Neuronal stem cell (in vitro differentiated cells): ENCODE measurements at regions not wholly inside any gene's neighbourhood (a gene's known extent, or its start where the extent isn't known, plus 50 kb on each side); places are given as distances from the start of the nearest gene placed in this dataset.

Experiments used
- DNase-seq: peaks from one replicate; pipeline ENCODE4 v3.0.0-alpha.2; 2013; ENCODE audit warnings: low spot score
- H2AFZ ChIP-seq: one replicate; pipeline ENCODE4 v1.6.1; 2013; ENCODE audit warnings: mild to moderate bottlenecking, low read length, inconsistent platforms
- H2AK5ac ChIP-seq: 2 replicates; pipeline ENCODE4 v1.6.1; 2013; ENCODE audit warnings: low read depth, mild to moderate bottlenecking, inconsistent platforms, low read length, moderate library complexity, mixed read lengths
- H2BK120ac ChIP-seq: 2 replicates; pipeline ENCODE4 v1.6.1; 2013; ENCODE audit warnings: low read depth, mild to moderate bottlenecking, inconsistent platforms, low read length, moderate library complexity, mixed read lengths
- H2BK12ac ChIP-seq: one replicate; pipeline ENCODE4 v1.6.1; 2013; ENCODE audit warnings: low read length, inconsistent platforms
- H2BK15ac ChIP-seq: 2 replicates; pipeline ENCODE4 v1.6.1; 2013; ENCODE audit warnings: mild to moderate bottlenecking, low read length, inconsistent platforms, mixed read lengths
- H2BK5ac ChIP-seq: one replicate; pipeline ENCODE4 v1.6.1; 2013; ENCODE audit warnings: inconsistent platforms, mild to moderate bottlenecking, low read length, moderate library complexity
- H3K14ac ChIP-seq: one replicate; pipeline ENCODE4 v1.6.1; 2013; ENCODE audit warnings: low read length, inconsistent platforms
- H3K18ac ChIP-seq: 2 replicates; pipeline ENCODE4 v1.6.1; 2013; ENCODE audit warnings: low read length, inconsistent platforms
- H3K23ac ChIP-seq: 2 replicates; pipeline ENCODE4 v1.6.1; 2013; ENCODE audit warnings: low read depth, mild to moderate bottlenecking, mixed read lengths, low read length, inconsistent platforms; ENCODE audit not compliant: poor library complexity
- H3K27ac ChIP-seq: replicated peaks from 3 replicates; pipeline ENCODE4 v1.5.1; 2013; ENCODE audit warnings: low read length, inconsistent platforms
- H3K27me3 ChIP-seq, 3 experiments: 2 replicates each; pipeline ENCODE4 v1.6.1; 2013; ENCODE audit warnings: low read length in 3 of 3, mild to moderate bottlenecking in 2 of 3, inconsistent platforms in 1 of 3, low read depth in 1 of 3, mixed read lengths in 1 of 3, moderate library complexity in 1 of 3; ENCODE audit not compliant: control insufficient read depth in 3 of 3, insufficient read depth in 3 of 3
- H3K36me3 ChIP-seq, 2 donors: replicated peaks in 1 of 2; 2 replicates each; pipeline ENCODE4 v1.6.1; 2013; ENCODE audit warnings: low read length in 2 of 2; ENCODE audit not compliant: control insufficient read depth in 2 of 2, insufficient read depth in 2 of 2
- H3K4ac ChIP-seq: 2 replicates; pipeline ENCODE4 v1.6.1; 2013; ENCODE audit warnings: inconsistent platforms, mild to moderate bottlenecking, low read length, moderate library complexity
- H3K4me1 ChIP-seq, 2 donors: 1 replicate in 1 of 2; 2 replicates in 1 of 2; pipeline ENCODE4 v1.6.1; 2013; ENCODE audit warnings: low read length in 2 of 2, low read depth in 1 of 2; ENCODE audit not compliant: control insufficient read depth in 2 of 2, insufficient read depth in 1 of 2
- H3K4me2 ChIP-seq: one replicate; pipeline ENCODE4 v1.6.1; 2013; ENCODE audit warnings: mild to moderate bottlenecking, low read length, inconsistent platforms; ENCODE audit not compliant: insufficient read depth, poor library complexity, severe bottlenecking
- H3K4me3 ChIP-seq, 2 donors: 2 replicates each; pipeline ENCODE4 v1.5.1; 2013; ENCODE audit warnings: low read length in 2 of 2, mild to moderate bottlenecking in 2 of 2, inconsistent platforms in 1 of 2, moderate library complexity in 1 of 2
- H3K79me1 ChIP-seq: one replicate; pipeline ENCODE4 v1.6.1; 2013; ENCODE audit warnings: low read depth, mild to moderate bottlenecking, inconsistent platforms, low read length, moderate library complexity
- H3K9ac ChIP-seq: one replicate; pipeline ENCODE4 v1.6.1; 2013; ENCODE audit warnings: mild to moderate bottlenecking, low read depth, low read length, inconsistent platforms; ENCODE audit not compliant: poor library complexity
- H3K9me3 ChIP-seq, 2 donors: replicated peaks in 1 of 2; 2 replicates each; pipeline versions ENCODE3 to v1.6.1; 2013; ENCODE audit warnings: low read length in 2 of 2, mild to moderate bottlenecking in 2 of 2, inconsistent platforms in 1 of 2, low read depth in 1 of 2, mixed read lengths in 1 of 2, moderate library complexity in 1 of 2; ENCODE audit not compliant: control insufficient read depth in 2 of 2, insufficient read depth in 1 of 2
- H4K8ac ChIP-seq: one replicate; pipeline ENCODE4 v1.6.1; 2013; ENCODE audit warnings: low read depth, mild to moderate bottlenecking, inconsistent platforms, low read length, moderate library complexity
- H4K91ac ChIP-seq: one replicate; pipeline ENCODE4 v1.6.1; 2013; ENCODE audit warnings: low read length, low read depth, mild to moderate bottlenecking, inconsistent platforms; ENCODE audit not compliant: poor library complexity
- WGBS, 2 donors: extraction: QIAGEN DNeasy Blood & Tissue Kit; methylation state at CpG; one replicate each; pipeline ENCODE4 v1.1.7; 2013; ENCODE audit warnings: missing lambda C conversion rate in 2 of 2, mixed read lengths in 1 of 2; ENCODE audit not compliant: insufficient read length in 2 of 2, insufficient replicate concordance in 1 of 2; ENCODE audit errors: extremely low coverage in 2 of 2; 5-methylcytosine and 5-hydroxymethylcytosine counted together

GRCh38 chr13:65656740-65657329 is 1573.3 kb downstream of the PCDH9 start:
- no peak overlapping the region for H2AFZ ChIP-seq
- H2BK5ac ChIP-seq = no peak overlapping the region
- no peaks in the 10 kb centered on the region for H3K4me1 ChIP-seq
- no peak overlapping the region for H3K4me3 ChIP-seq
- no peaks in the 10 kb centered on the region for H3K9me3 ChIP-seq
- WGBS, 2 donors = no CpG with 5 or more reads among the region's 1 CpG
- no peak overlapping the region for H2AK5ac ChIP-seq
- no peak overlapping the region for H2BK12ac ChIP-seq
- H3K4me2 ChIP-seq = no peak overlapping the region
- no peak overlapping the region for H2BK15ac ChIP-seq
- no peak overlapping the region for H4K8ac ChIP-seq
- no peak for DNase-seq
- H3K27me3 ChIP-seq = no peaks in the 10 kb centered on the region
- H3K4ac ChIP-seq = no peak overlapping the region
- no peak overlapping the region for H4K91ac ChIP-seq
- H3K18ac ChIP-seq = no peak overlapping the region
- no peaks in the 10 kb centered on the region for H3K36me3 ChIP-seq
- no peak overlapping the region for H3K9ac ChIP-seq
- no peak overlapping the region for H2BK120ac ChIP-seq
- H3K27ac ChIP-seq = no peak overlapping the region
- no peaks in the 10 kb centered on the region for H3K79me1 ChIP-seq
- H3K14ac ChIP-seq = no peak overlapping the region
- H3K23ac ChIP-seq = no peak overlapping the region

- DNase-seq = no peak
- Histone ChIP-seq H4K91ac (no peak overlapping the region), H4K8ac (no peak overlapping the region)
Observed at GRCh38 chr13:65653613-65654012, 1576.5 kb downstream of the PCDH9 start.

GRCh38 chr13:65650321-65650720 is 1579.8 kb downstream of the PCDH9 start:
- Histone ChIP-seq H3K27ac (no peak overlapping the region), H4K91ac (no peak overlapping the region), H2AFZ (no peak overlapping the region), H4K8ac (no peak overlapping the region), H2BK5ac (no peak overlapping the region), H3K9me3 (no peaks in the 10 kb centered on the region), H3K18ac (no peak overlapping the region), H2AK5ac (no peak overlapping the region), H2BK120ac (no peak overlapping the region), H2BK15ac (no peak overlapping the region), H3K14ac (no peak overlapping the region), H2BK12ac (no peak overlapping the region), H3K4me1 (no peaks in the 10 kb centered on the region), H3K27me3 (no peaks in the 10 kb centered on the region), H3K4ac (no peak overlapping the region), H3K36me3 (no peaks in the 10 kb centered on the region), H3K79me1 (no peaks in the 10 kb centered on the region), H3K4me3 (no peak overlapping the region), H3K9ac (no peak overlapping the region), H3K4me2 (no peak overlapping the region), H3K23ac (no peak overlapping the region)
- WGBS, 2 donors = no CpG with 5 or more reads among the region's 5 CpGs
- DNase-seq = no peak

More at GRCh38 chr13:65653613-65654012, 1576.5 kb downstream of the PCDH9 start:
- Histone ChIP-seq H3K9ac (no peak overlapping the region), H2BK15ac (no peak overlapping the region), H3K4me2 (no peak overlapping the region), H2BK12ac (no peak overlapping the region), H3K4ac (no peak overlapping the region), H2AFZ (no peak overlapping the region), H2BK5ac (no peak overlapping the region), H3K14ac (no peak overlapping the region), H2AK5ac (no peak overlapping the region), H3K9me3 (no peaks in the 10 kb centered on the region), H3K27ac (no peak overlapping the region), H3K23ac (no peak overlapping the region), H2BK120ac (no peak overlapping the region), H3K18ac (no peak overlapping the region), H3K27me3 (no peaks in the 10 kb centered on the region), H3K4me1 (no peaks in the 10 kb centered on the region), H3K36me3 (no peaks in the 10 kb centered on the region), H3K4me3 (no peak overlapping the region), H3K79me1 (no peaks in the 10 kb centered on the region)
- WGBS, 2 donors = no CpG with 5 or more reads among the region's 2 CpGs

- Histone ChIP-seq H3K18ac (no peak overlapping the region), H3K14ac (no peak overlapping the region), H2BK15ac (no peak overlapping the region), H3K4me3 (no peak overlapping the region), H3K4ac (no peak overlapping the region), H4K91ac (no peak overlapping the region), H3K23ac (no peak overlapping the region), H2BK5ac (no peak overlapping the region), H2AK5ac (no peak overlapping the region), H2AFZ (peak overlapping the region; percentile 34), H3K27me3 (no peaks in the 10 kb centered on the region), H3K79me1 (no peaks in the 10 kb centered on the region), H3K9ac (no peak overlapping the region), H2BK12ac (no peak overlapping the region), H4K8ac (no peak overlapping the region), H2BK120ac (no peak overlapping the region), H3K27ac (no peak overlapping the region), H3K36me3 (no peaks in the 10 kb centered on the region), H3K4me1 (no peaks in the 10 kb centered on the region), H3K4me2 (no peak overlapping the region), H3K9me3 (no peaks in the 10 kb centered on the region)
- WGBS, 2 donors = no CpG with 5 or more reads among the region's 4 CpGs
- no peak for DNase-seq
Observed at GRCh38 chr13:65642996-65643395, 1587.1 kb downstream of the PCDH9 start.
